Adrenal gland (tissue), 9 donors: ENCODE measurements at regions not wholly inside any gene's neighbourhood (a gene's known extent, or its start where the extent isn't known, plus 50 kb on each side); places are given as distances from the start of the nearest gene placed in this dataset.
"Not testable (repeated sequence)": the region's sequence is repeated elsewhere in the genome, so short reads cannot be mapped to it uniquely, and the experiment has no call there.

ENCODE experiments used
- DNase-seq, 7 donors: peaks; one replicate each; pipeline ENCODE4 v3.0.0-alpha.2; 2019 to 2020
- H3K27ac ChIP-seq, 5 donors: fragments of 200-600 bp; sonication (generic) in 4 of 5; 1 replicate in 3 of 5; 2 replicates in 2 of 5; pipeline versions ENCODE4 v1.5.1 to v1.8.0; 2016 to 2020; ENCODE audit warnings: mild to moderate bottlenecking in 1 of 5
- H3K27me3 ChIP-seq: fragments of 200-600 bp; 2 replicates; pipeline ENCODE4 v1.8.0; 2021
- H3K36me3 ChIP-seq, 2 donors: fragments of 200-600 bp; replicated peaks in 1 of 2; 1 replicate in 1 of 2; 2 replicates in 1 of 2; pipeline versions ENCODE4 v1.5.1 to v1.8.0; 2018 to 2022
- H3K4me1 ChIP-seq, 2 donors: fragments of 200-600 bp; replicated peaks in 1 of 2; 1 replicate in 1 of 2; 2 replicates in 1 of 2; pipeline versions ENCODE4 v1.5.1 to v1.8.0; 2018 to 2021
- H3K4me3 ChIP-seq, 4 donors: fragments of 200-600 bp; sonication (generic) in 3 of 4; one replicate each; pipeline ENCODE4 v1.5.1; 2016 to 2018
- H3K9me3 ChIP-seq, 3 donors: fragments of 200-600 bp; sonication (generic) in 1 of 3; replicated peaks in 1 of 3; 1 replicate in 2 of 3; 2 replicates in 1 of 3; pipeline versions ENCODE4 v1.5.1 to v1.8.0; 2016 to 2021
- POLR2A ChIP-seq, 2 donors: fragments of 450-650 bp; IDR thresholded peaks; one replicate each; pipeline ENCODE4 v1.6.1; 2017; ENCODE audit warnings: antibody characterized with exemption in 2 of 2, mild to moderate bottlenecking in 2 of 2, moderate library complexity in 1 of 2
- WGBS, 4 donors: extraction: QIAGEN DNeasy Blood & Tissue Kit in 2 of 4; methylation state at CpG; one replicate each; pipeline versions ENCODE4 v1.1.5 to v1.1.7; 2013 to 2017; 5-methylcytosine and 5-hydroxymethylcytosine counted together
- intact Hi-C, 2 donors: fragments of 100-400 bp; cut with DNase I; formaldehyde crosslinking; loops; one replicate each; pipeline versions ENCODE4 v1.14.1 to v1.15.0; 2022 to 2023
- TF ChIP-seq, protein P1 (sequence below), 6 experiments: fragments of 450-650 bp in 4 of 6; fragments of 200-600 bp in 2 of 6; sonication (generic) in 1 of 6; IDR thresholded peaks; 1 replicate in 5 of 6; 2 replicates in 1 of 6; pipeline versions ENCODE4 v1.5.1 to v1.8.0; 2016 to 2021; ENCODE audit warnings: antibody characterized with exemption in 6 of 6, mild to moderate bottlenecking in 2 of 6, moderate library complexity in 1 of 6
- donor health status: healthy with polysubstance abuse.
- donor health status: Bipolar disorder and iron deficiency.
- donor health status: DM: yes; HTN: yes; CAD: no.
- donor health status: DM: no; HTN: no; CAD: no.
- donor health status: DM: no; HTN: no; CAD: no.

GRCh38 chr21:17196623-17197022 is 316.2 kb upstream of the CXADR start:
- H3K36me3 ChIP-seq: no peaks in the 10 kb centered on the region
- WGBS, 4 donors: 65 to 82% (median 76%) methylated on average over 2 of the region's 2 CpGs
- no peak overlapping the region for H3K4me3 ChIP-seq
- H3K9me3 ChIP-seq: no peaks in the 10 kb centered on the region
- H3K27ac ChIP-seq: no peak overlapping the region
- H3K4me1 ChIP-seq: no peaks in the 10 kb centered on the region
- TF ChIP-seq, protein P1, sequence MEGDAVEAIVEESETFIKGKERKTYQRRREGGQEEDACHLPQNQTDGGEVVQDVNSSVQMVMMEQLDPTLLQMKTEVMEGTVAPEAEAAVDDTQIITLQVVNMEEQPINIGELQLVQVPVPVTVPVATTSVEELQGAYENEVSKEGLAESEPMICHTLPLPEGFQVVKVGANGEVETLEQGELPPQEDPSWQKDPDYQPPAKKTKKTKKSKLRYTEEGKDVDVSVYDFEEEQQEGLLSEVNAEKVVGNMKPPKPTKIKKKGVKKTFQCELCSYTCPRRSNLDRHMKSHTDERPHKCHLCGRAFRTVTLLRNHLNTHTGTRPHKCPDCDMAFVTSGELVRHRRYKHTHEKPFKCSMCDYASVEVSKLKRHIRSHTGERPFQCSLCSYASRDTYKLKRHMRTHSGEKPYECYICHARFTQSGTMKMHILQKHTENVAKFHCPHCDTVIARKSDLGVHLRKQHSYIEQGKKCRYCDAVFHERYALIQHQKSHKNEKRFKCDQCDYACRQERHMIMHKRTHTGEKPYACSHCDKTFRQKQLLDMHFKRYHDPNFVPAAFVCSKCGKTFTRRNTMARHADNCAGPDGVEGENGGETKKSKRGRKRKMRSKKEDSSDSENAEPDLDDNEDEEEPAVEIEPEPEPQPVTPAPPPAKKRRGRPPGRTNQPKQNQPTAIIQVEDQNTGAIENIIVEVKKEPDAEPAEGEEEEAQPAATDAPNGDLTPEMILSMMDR (IDR thresholded peaks at IDR 0.05): no peak
- no peak for TF ChIP-seq POLR2A (IDR thresholded peaks at IDR 0.05)
- intact Hi-C loops: no loop called here
- no peak for DNase-seq
- H3K27me3 ChIP-seq: no peaks in the 10 kb centered on the region

DNA sequence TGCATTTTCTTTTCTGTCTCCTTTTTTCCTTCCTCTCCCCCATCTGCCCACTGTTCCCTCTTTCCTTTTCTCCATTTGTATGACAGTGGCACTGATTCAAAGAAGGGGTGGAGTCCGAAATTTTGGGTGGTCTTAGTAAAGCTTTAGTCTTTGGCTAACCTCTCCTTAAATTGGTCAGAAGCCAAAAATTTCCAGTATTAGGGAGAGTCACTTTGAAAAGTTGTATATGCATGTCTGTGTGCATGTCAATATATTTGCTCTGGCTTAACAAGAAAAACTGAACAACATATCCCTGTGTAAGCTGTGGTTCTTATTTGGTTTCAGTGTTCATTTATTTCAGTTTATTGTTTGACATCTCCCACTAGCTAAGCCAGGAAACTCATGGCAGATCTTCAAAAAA is 314.8 kb upstream of the CXADR start:
- DNase-seq: no peak
- H3K4me1 ChIP-seq: no peaks in the 10 kb centered on the region
- no peaks in the 10 kb centered on the region for H3K9me3 ChIP-seq
- intact Hi-C loops: no loop called here
- H3K27ac ChIP-seq: no peak overlapping the region
- no peak overlapping the region for H3K4me3 ChIP-seq
- no peaks in the 10 kb centered on the region for H3K27me3 ChIP-seq
- H3K36me3 ChIP-seq: no peaks in the 10 kb centered on the region
- WGBS, 4 donors: 31 to 57% (median 44%) methylated on average over 1 of the region's 1 CpG
- no peak for TF ChIP-seq POLR2A (IDR thresholded peaks at IDR 0.05)

- no peak overlapping the region for H3K4me3 ChIP-seq
- 80 to 85% (median 83%) methylated on average over 2 of the region's 2 CpGs for WGBS, 4 donors
- no peaks in the 10 kb centered on the region for H3K36me3 ChIP-seq
- DNase-seq: no peak
- H3K4me1 ChIP-seq: no peaks in the 10 kb centered on the region
- no peaks in the 10 kb centered on the region for H3K9me3 ChIP-seq
- no peak overlapping the region for H3K27ac ChIP-seq
- TF ChIP-seq, protein P1 (IDR thresholded peaks at IDR 0.05): no peak
- no peak for TF ChIP-seq POLR2A (IDR thresholded peaks at IDR 0.05)
- H3K27me3 ChIP-seq: no peaks in the 10 kb centered on the region
- intact Hi-C loops: no loop called here
Measured at GRCh38 chr21:17200250-17200649, 312.6 kb upstream of the CXADR start.

DNA sequence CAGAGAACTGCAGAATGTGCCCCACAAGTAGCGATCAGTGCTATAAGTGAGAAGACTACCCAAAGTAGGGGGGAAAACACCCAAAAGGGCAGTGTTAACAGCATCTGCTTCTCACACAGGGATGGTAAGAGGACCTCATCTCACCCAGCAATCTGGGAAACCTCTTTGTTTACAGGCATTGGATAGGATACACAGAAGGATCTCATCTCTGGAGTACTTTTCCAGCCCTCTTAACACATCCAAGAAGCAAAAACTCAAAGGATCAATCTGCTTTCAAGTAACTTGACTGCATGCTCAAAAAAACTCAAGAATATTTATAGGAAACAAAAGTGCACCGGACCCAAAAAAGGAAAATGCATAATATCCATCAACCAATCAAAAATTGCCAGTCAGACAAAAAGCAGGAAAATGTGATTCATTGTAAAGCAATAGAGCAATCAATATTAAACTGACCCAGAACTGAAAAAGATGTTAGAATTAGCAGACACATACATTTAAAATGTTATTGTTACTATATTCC is 311.0 kb upstream of the CXADR start:
- intact Hi-C loops: no loop called here
- H3K36me3 ChIP-seq: no peaks in the 10 kb centered on the region
- no peak for DNase-seq
- H3K4me1 ChIP-seq: no peaks in the 10 kb centered on the region
- 76 to 86% (median 81%) methylated on average over 2 of the region's 2 CpGs for WGBS, 4 donors
- H3K9me3 ChIP-seq: no peaks in the 10 kb centered on the region
- H3K27me3 ChIP-seq: no peaks in the 10 kb centered on the region
- TF ChIP-seq POLR2A (IDR thresholded peaks at IDR 0.05): no peak
- TF ChIP-seq, protein P1 (IDR thresholded peaks at IDR 0.05): no peak
- no peak overlapping the region for H3K27ac ChIP-seq
- H3K4me3 ChIP-seq: no peak overlapping the region

GRCh38 chr21:17214801-17215200 is 298.0 kb upstream of the CXADR start:
- 87 to 91% (median 89%) methylated on average over 3 of the region's 3 CpGs for WGBS, 4 donors
- Histone ChIP-seq H3K27ac (no peak overlapping the region), H3K9me3 (peaks cover 0 to 11% (median 0%) of the 10 kb centered on the region in 3 donors), H3K27me3 (no peaks in the 10 kb centered on the region), H3K4me3 (no peak overlapping the region), H3K4me1 (no peaks in the 10 kb centered on the region), H3K36me3 (no peaks in the 10 kb centered on the region)
- no peak for DNase-seq
- intact Hi-C loops: no loop called here
- no peak for TF ChIP-seq POLR2A (IDR thresholded peaks at IDR 0.05)
- TF ChIP-seq, protein P1 (IDR thresholded peaks at IDR 0.05): no peak

GRCh38 chr21:17219050-17219449 is 293.8 kb upstream of the CXADR start:
- H3K27me3 ChIP-seq, H3K4me1 ChIP-seq: not testable (repeated sequence)
- 87 to 97% (median 92%) methylated on average over 1 of the region's 1 CpG for WGBS, 4 donors

More at GRCh38 chr21:17219050-17219449, 293.8 kb upstream of the CXADR start:
- DNase-seq, H3K36me3 ChIP-seq, H3K27ac ChIP-seq, H3K4me3 ChIP-seq, intact Hi-C loops: not testable (repeated sequence)
- H3K9me3 ChIP-seq: peaks cover 0 to 11% (median 0%) of the 10 kb centered on the region in 3 donors
